ENCODE measurements at regions not wholly inside any gene's neighbourhood (a gene's known extent, or its start where the extent isn't known, plus 50 kb on each side); places are given as distances from the start of the nearest gene placed in this dataset.

GRCh38 chr5:40312205-40312604, 367.5 kb upstream of the PTGER4 start:
- TF ChIP-seq CTCF (IDR thresholded peaks at IDR 0.05; ENCODE audit: low read depth, low read length) = no peak
- no peak for TF ChIP-seq EZH2phosphoT487 (IDR thresholded peaks at IDR 0.05; ENCODE audit: low read depth)

Measured in OCI-LY3 (cell line).